ENCODE measurements at regions not wholly inside any gene's neighbourhood (a gene's known extent, or its start where the extent isn't known, plus 50 kb on each side); places are given as distances from the start of the nearest gene placed in this dataset.
"Not testable (repeated sequence)": the region's sequence is repeated elsewhere in the genome, so short reads cannot be mapped to it uniquely, and the experiment has no call there.

- DNase-seq (ENCODE audit: low spot score), result no peak
- TF ChIP-seq CTCF (IDR thresholded peaks at IDR 0.05; ENCODE audit: extremely low read depth, missing control alignments), result no peak
Observed at GRCh38 chr2:82027921-82028615, 1723.5 kb upstream of the LRRTM1 start.

- TF ChIP-seq CTCF (IDR thresholded peaks at IDR 0.05; ENCODE audit: extremely low read depth, missing control alignments), result no peak
- no peak for DNase-seq (ENCODE audit: low spot score)
Observed at GRCh38 chr2:82023710-82024109, 1719.2 kb upstream of the LRRTM1 start.

GRCh38 chr2:82013641-82014040 lies 1709.1 kb upstream of the LRRTM1 start:
- DNase-seq (ENCODE audit: low spot score), result no peak
- TF ChIP-seq CTCF (IDR thresholded peaks at IDR 0.05; ENCODE audit: extremely low read depth, missing control alignments), result no peak

GRCh38 chr2:82007071-82007664 lies 1702.6 kb upstream of the LRRTM1 start:
- TF ChIP-seq CTCF (IDR thresholded peaks at IDR 0.05; ENCODE audit: extremely low read depth, missing control alignments), result no peak
- DNase-seq (ENCODE audit: low spot score), result no peak

GRCh38 chr2:82005889-82006288 lies 1701.3 kb upstream of the LRRTM1 start:
- not testable (repeated sequence) for DNase-seq (ENCODE audit: low spot score)

GRCh38 chr2:82001614-82002013 lies 1697.1 kb upstream of the LRRTM1 start:
- TF ChIP-seq CTCF (IDR thresholded peaks at IDR 0.05; ENCODE audit: extremely low read depth, missing control alignments), result no peak
- DNase-seq (ENCODE audit: low spot score), result no peak

GRCh38 chr2:82000606-82001005 lies 1696.1 kb upstream of the LRRTM1 start:
- no peak for DNase-seq (ENCODE audit: low spot score)
- TF ChIP-seq CTCF (IDR thresholded peaks at IDR 0.05; ENCODE audit: extremely low read depth, missing control alignments), result no peak

- no peak for TF ChIP-seq CTCF (IDR thresholded peaks at IDR 0.05; ENCODE audit: extremely low read depth, missing control alignments)
Observed at GRCh38 chr2:81996332-81996731, 1691.8 kb upstream of the LRRTM1 start.

More at GRCh38 chr2:81996332-81996731, 1691.8 kb upstream of the LRRTM1 start:
- no peak for DNase-seq (ENCODE audit: low spot score)

Data from GM20000 (cell line).